Hematopoietic multipotent progenitor cell treated with erythropoietin and hydrocortisone succinate and interleukin-3 and kit ligand, for 6 days (in vitro differentiated cells): ENCODE measurements at regions not wholly inside any gene's neighbourhood (a gene's known extent, or its start where the extent isn't known, plus 50 kb on each side); places are given as distances from the start of the nearest gene placed in this dataset.

Experiments
- DNase-seq: peaks from one replicate; pipeline ENCODE4 v3.0.0-alpha.2; 2015

DNA sequence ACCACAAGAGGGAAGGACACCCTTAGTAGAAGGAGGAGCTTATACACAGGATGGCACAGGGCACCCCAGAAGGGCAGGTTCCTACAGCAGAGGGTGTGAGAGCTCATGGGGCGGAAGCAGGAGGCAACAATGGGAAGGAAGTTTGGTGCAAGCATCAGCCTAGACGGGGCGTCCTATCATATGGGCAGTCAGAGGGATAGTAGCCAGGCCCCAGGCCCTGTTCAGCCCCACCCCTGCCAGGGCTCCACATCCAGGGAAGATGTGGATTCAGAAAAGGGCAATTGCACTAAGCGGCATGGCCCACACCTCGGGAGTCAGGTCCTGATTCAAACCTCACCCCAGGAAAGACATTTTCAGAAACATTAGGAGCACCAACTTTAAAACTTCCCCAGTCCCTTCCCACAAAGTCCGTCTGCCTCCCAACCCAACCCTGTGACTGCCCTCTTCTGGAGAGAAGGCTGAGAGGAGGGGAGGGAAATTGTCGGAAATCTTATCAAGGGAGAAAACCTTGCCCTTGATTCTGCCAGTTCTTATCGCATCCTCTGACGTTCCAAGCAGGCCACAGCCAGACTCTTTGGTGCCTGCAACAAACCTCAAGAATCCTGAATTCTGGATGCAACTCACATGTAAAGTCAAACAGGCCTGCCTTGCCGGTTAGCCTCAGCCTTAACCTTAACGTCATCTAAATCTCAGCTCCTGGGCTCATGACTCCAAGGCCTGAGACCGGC, 198.8 kb upstream of the CDH5 start:
- no peak for DNase-seq

DNA sequence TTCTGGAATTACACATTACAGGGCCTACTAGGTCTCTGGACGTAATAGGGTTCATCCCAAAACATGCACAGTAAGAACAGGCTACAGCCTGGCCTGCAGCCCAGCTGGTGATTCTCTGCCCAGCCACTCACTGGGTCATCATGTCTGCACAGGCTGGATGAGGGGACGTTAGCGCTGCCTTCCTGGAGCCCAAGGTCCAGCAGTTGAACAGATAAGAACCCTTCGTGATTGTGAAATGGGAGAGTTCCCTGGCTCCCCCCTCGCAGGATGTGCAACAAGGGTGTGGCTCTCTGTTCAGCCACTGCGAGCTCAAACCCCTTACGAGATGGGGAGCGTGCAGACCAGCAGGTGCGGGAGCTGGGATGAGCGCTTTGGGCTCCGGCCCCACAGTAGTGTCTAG, 200.0 kb upstream of the CDH5 start:
- DNase-seq: no peak

DNA sequence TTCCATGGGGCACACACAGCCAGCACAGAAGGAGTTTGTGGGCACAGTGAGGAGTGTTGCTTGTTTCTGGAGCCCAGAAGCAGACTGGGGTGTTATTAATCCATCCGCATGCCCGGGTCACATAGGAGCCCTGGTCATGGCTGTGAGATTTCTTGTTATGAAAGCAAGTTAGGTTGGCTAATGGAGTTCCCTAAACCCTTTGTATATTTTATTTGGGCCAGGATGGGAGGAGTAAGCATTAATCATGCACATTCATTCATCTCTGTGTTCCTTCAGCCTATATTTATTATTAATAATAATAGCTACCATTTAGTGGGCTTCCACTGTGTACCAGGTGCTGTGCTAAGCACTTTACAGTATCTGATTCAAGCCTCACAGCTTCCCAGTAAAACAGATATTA, 200.6 kb upstream of the CDH5 start:
- DNase-seq: no peak

DNA sequence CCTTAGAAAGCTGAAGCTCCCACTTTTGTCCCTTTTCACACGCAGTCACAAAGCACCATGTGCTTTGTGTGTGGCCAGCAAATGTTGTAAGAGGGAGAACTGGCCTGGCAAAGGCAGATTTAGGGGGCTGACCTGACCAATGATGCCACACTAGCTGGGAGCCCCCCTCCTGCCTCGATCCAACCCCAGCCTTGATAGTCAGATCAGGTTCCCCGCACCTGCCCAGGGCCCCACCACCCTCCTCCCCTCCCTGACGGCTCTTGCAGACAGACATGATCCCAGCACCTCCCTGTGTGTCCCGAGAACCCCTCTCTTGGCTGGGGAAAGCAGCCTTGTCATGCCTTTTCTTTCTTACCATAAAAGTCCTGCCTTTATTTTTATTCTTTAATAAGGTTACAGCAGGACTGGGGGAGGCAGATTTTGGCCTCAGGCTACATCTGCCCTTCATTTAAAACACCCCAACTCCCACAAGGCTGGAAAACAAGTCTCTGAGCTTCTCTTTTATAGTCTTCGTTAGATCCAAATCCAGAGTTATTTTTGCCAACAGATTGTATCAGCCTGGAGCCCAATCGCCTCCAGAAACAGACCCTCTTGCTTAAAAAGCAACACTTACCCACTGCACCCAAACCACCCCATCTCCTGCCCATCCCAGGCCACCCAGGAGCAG, 201.8 kb upstream of the CDH5 start:
- no peak for DNase-seq

DNA sequence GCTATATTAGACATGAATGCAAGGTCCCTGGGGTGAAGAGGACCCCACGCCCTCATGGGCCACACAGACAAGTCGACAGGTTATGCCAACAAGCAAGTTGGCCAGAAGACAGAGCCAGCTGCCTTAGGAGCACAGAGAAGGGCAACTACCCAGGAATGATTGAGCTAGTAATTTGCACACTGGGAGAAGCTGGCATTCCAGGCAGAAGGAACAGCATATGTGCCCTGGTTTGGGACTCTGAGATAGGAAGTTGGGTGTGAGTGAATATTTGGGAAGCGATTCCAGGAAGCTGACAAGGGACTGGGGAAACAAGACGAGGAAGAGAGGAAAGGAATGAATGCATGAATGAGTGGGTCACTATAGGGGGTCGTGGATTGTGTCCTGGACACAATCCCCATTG, 203.7 kb upstream of the CDH5 start:
- no peak for DNase-seq

DNA sequence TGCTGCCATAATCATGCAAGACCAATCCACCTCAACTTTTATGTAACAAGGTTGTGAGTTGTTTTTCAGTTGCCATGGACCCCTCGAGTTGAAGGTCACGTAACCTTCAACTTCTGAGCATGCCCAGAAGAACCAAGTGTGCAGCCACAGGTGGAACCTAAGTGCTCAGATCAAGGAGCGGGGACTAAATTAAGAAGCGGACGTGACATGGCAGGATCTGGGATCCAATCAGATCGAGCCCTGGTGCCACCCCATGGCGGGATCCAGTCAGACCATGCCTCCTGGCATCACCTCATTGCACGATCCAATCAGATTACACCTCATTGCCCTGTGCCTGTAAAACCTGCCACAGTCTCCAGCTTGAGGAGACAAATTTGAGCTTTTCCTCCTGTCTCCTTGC, 204.5 kb upstream of the CDH5 start:
- no peak for DNase-seq

DNA sequence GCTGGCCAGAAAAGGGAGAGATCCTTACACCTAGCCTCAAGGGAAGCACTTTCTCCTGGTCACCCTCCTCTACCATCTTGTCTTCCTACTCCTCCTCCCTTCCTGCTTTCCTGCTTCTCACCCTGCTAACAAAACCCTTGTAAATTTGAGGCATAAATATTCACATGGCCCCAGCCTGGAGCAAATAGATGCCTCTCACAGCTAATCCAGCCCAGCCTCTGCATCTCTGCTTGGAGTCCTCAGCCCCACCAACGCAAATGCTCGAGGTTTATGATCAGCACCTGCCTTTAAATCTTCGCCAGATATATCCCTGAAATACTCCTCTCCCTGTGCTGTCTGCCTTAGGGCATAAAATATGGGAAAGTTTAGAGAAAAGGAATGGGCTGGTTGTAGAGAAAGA, 205.2 kb upstream of the CDH5 start:
- no peak for DNase-seq

DNA sequence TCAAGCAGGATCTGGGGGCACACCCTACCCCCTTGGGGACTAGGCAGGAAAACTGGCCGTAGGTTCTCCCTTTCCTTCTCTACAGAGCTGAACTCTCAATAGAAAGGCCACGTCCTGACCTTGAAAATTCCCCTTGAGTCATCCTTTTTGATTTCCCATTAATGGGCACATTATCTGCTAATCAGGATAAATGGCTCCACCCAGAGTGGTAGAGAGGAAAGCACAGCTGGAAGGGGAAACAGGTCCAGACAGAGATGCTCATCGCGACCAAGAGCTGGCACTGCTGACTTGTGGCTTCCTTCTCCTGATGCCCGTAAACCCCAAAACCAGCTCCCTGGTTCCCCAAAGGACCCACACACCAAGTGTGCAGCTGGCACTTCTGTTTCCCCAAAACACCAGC, 206.5 kb upstream of the CDH5 start:
- DNase-seq: no peak

DNA sequence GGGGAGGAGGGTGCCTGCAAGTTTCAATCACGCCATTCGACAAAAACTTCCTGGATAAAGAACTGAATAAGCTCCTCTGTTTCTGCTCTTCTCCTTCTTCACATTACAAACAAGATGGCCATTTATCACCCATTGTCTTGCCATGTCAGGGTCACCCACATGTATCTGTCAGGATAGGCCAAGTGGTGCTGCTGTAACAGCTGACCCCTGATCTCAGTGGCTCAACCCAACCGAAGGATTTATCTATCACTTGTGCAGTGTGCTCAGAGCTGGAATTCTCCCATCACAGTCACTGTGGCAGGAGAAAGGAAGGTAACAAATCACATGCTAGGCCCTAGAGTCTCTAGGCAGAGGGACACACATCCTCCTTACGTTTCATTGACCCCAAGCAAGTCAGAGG, 210.0 kb upstream of the CDH5 start:
- no peak for DNase-seq

DNA sequence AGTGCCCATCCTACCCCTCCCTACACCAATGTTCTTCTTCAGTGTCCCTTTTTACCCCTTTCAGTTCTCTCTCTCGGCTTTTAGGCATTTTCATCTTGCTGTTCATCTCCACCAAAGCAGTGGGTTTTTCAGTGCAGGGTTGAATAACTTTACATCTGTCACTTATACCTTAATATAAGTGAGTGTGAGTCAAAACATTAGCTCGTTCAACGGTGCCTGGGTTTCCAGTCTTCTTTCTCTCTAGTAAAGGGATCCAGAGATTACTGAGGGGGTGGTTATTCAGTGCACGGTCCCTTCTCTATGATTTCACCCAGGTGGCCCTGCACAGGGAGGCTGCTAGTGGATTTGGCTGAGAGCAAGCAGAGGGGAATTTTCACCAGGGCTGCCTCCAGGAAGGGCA, 210.6 kb upstream of the CDH5 start:
- DNase-seq: no peak

DNA sequence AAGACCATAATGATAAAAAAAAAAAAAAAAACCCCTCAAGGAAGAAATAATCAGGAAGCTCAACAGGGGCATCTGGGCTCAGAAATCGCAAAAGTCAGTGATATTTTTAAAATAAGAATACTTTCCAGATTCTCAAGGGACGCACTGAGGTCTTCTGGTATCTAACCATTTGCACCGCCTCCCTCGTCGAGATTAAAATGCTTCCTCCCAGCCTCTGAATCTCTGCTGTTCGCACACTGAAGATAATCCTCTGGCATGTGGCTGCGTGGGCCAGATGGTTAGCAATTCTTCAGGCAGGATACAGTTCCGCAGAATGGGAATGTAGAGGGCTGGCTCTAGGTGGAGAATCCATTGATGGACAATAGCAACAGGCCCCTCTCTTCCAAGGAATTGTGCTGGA, 211.7 kb upstream of the CDH5 start:
- DNase-seq: no peak

DNA sequence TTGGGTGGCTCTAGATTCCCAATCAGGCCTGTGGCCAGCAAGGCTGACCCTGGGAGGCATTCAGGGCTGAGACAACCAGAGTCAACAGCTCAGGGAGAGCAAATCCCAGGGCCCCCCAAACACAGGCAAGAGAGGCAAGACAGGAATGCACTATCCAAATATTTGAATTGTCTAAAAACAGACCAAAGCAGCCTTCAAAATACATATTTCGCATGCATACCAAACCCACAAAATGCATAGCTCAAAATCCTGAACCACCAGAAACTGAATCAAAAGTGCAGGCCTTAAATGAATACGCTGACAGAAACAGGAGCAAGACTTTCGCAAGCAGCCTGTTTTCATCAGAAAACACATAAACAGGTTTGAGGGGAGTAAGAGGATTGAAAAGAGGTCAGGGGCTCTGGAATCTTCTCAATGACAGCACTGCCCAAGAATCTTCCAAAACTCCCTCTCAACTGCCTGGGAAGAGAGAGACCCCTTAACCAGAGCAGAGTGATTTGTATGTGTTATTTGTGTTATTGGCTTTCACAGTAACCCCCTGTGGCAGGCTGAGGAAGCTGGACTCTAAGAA, 213.6 kb upstream of the CDH5 start:
- DNase-seq: no peak

DNA sequence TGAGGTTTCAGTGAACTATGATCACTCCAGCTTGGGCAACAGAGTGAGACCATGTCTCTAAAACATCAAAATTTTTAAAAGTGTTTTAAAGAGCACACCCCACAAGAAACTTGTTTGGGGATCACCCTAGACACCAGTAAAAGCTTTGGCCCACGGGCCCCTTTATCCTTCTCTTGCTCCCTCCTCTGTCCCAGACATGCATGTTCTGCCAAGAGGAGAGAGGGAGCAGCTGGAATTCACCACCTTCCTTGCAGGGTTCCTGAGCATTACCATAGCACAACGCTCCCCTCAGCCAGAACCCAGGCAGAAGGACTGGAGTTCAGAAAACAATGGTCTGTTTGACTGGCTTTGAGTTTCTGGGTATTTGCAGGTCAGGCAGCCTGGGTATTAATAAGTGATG, 214.3 kb upstream of the CDH5 start:
- no peak for DNase-seq

DNA sequence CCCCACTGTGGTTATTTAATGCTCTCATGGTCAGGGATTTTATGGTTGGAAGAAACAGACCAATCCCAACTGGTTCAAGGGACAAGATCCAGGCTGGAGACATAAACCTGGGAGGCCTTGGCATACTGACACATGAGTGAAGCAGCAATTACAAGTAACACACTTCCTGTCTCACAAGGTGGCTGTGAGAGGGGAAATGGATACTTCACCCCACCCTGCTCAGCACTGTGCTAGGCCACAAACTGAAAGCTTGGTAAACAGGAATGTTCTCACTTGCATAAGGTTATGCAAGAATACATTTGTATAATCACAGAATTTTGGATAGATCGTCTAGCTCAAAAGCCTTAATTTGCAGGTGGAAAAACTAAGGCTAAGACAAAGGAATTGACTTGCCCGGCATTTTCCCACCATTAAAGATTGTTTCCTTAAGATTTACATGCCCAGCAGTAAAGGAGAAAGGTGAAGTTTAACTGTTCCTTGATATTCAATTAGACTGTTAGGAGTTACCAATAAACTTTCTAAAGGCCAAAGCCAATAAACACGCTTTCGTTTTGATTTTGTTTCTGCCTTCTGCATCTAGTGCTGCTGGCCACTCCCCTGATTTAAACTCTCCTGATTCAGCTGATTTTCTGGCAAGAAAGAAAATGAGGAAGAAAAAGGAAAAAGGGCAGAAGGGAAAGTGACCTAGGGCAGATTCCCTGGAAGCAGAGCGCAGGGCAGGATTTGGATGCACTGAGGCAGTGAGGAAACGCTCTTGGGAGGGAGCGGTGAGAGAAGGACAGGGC, 215.6 kb upstream of the CDH5 start:
- DNase-seq: peak; percentile 22

DNA sequence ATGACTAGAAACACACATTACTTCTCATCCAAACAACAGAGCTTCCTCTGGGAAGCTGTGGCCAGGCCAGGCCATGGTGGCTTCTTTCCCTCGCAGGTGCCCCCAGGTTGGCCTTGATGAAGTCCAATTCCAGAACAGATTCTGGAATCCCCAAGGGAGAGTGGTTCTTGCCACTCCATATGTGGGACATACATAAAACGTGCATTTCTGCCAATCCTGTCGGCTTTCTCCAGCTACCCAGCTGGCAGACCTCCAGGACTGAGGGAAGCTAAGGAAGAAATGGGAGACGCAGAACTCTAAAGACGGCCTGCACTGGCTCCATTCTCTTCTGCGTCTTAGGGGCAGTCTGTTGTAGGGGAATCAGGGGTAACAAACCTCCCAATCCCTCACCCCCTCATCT, 219.2 kb upstream of the CDH5 start:
- DNase-seq: no peak

DNA sequence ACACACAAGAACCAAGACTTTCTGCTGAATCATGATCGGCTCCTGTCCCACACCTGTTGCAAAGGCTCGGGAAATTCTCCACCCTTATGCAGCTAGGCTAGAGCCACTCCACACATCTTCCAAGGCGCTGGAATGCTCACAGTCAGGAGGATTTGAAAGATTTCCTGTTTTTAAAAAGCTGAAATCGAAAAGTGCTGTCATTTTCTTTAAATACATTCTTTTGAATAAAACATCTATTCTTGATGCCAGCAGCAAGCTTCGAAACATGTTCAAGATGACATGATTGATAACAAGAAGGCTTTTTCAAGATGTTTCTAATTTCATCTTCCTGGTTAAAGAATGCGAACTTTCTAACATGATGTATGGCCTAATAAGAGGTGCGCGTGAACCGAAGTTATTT, 219.7 kb upstream of the CDH5 start:
- no peak for DNase-seq

DNA sequence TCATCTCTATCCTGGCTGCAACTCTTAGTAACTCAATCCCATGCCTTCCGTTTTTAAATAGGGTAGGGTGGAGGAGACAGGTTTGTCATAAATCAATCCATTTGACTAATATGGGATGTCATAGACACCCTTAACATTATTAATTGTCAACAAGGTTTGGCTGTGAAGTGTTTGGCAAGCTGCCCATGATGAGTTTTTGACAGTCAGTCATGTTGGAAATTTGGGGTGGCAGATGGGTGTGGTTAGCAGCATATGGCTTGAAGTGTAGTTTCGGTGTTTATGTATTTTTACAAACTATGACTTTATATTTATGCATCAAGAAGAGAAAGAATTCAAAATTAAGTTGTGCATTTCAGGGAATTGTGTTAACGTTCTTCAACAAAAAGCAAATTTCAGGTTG, 221.8 kb upstream of the CDH5 start:
- DNase-seq: no peak

DNA sequence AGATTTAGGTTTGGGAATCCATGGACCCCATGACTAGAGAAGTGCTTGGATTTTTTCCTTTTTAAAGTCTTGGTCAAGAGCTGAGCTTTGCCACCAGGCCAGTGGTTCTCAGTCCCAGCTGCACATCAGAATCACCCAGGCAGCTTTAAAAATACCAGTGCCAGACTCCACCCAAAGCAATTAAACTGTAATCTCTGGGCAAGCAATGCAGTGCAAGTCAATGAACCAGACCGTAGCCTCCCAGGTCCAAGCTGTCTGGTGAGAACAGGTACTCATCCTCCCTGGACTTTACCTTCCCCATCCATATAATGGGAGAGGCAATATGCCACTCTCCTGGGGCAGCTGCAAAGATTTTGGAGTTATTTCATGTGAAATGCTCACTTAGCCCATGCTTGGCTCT, 223.1 kb upstream of the CDH5 start:
- DNase-seq: no peak

DNA sequence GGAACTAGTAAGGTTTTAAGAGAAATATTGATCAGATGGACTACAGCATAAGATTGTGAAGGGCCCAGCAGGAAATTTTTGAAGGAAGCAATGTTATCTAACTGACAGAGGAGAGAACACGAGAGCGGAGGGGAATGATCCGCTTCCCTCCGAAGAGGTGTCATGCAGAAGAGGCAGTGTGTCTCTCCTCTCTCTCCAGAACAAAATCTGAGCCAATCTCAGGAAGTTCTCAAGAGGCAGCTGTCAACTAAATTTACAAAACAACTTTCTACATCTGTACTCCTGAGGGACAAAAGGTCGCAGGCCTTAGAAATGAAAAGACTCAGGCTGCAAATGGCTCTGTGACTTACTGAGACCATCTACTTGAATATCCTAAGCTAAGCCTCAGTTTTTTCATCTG, 224.6 kb upstream of the CDH5 start:
- no peak for DNase-seq

DNA sequence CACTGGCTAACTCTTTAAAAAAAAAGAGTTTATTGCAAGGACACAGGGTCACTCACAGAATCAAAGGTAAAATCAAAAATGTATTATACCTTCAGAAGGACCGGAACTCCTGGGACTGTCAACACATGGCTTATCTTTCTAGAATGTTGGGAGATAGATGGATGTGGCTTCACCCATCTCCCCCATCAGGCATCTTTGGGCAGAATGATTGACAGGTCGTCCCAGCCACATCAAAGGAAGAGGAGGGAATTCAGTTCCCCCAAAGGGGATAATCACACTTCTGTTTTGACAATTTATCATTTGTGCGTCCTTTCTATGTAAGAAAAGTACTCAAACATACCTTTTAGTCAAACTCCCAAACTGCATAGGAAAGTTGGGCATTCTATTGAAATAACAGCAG, 228.6 kb upstream of the CDH5 start:
- DNase-seq: no peak

DNA sequence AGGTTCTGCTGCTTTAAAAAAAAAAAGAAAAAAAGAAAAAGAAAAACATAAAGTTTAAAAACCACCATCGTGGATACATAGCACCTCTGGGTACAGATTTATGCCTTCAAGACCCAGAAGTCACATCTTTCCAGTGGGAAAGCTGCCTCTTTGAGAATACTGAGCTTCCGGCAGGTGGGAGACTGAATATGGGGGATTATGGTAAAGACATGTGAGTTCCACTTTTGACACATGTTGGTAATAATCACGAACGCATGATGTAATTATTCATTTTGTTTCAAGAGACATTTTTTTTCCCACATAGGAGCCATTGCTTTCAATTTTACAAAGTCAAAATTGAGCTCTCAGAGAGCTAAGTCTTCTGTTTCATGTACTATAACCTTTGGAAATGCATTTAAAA, 229.7 kb upstream of the CDH5 start:
- DNase-seq: no peak

DNA sequence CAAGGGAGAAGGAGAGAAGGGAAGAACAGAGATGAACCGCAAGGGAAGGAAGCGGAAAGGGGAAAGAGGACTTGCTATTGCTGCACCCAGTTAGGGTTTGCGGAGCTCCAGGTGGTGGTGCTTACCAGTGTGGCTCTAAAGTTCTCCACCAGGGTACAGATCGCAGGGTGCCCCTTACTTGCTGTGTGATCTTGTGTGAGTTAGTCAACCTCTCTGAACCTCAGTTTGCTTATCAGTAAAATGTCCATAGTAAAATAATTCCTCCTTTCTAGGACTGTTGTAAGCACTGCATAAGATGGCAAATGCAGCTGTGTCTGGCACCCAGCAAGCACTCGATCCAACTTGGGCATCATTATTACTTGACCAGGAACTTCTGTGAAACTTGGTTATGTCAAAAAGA, 230.7 kb upstream of the CDH5 start:
- no peak for DNase-seq

DNA sequence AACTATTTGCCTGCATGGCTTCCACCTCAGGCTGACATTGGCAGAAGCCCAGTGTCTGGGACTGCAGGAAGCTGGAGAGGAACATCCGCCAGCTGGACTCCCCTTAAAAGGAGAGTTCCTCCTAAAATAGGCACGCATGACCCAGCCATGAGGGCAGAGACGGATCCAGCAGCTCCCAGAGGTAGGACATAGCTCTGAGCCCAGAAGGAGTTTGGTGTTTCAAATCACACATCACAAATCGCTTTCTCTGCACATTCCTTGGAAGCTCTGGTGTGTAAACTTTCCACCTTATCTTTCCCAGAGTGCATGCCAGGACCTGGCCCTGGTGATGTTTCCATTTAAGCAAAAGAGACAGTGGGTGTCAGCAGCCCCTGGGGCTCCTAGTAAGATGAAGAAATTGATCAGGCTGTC, 231.1 kb upstream of the CDH5 start:
- no peak for DNase-seq

DNA sequence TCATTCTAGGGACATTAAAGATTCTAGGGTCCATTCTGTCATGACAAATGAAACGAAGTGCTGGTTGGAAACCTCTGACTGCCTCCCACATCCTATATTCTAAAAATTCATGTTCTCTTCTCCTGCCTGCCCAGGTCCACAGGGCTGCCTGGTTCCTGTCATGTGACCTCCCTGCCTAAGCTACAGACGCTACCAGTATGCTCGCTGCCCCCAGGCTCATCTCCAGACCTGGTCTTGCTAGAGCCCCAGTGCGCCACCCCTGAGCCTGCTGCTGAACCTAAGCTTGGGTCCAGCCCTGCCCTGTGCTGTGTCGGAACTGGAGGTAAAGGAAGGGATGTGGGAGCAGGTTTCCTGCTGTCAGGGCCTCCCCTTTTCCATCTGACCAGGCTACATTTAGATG, 231.6 kb upstream of the CDH5 start:
- no peak for DNase-seq
